ENCODE measurements at regions not wholly inside any gene's neighbourhood (a gene's known extent, or its start where the extent isn't known, plus 50 kb on each side); places are given as distances from the start of the nearest gene placed in this dataset.

- Mint-ChIP-seq H3K36me3 (ENCODE audit: unreplicated experiment) (no peaks in the 10 kb centered on the region), H3K9me3 (ENCODE audit: unreplicated experiment) (no peaks in the 10 kb centered on the region), H3K27ac (ENCODE audit: unreplicated experiment) (no peak overlapping the region), H3K4me3 (ENCODE audit: unreplicated experiment) (no peak overlapping the region), H3K27me3 (ENCODE audit: unreplicated experiment) (peaks cover 12% of the 10 kb centered on the region), H3K4me1 (ENCODE audit: unreplicated experiment) (no peaks in the 10 kb centered on the region)
- TF ChIP-seq CTCF (IDR thresholded peaks at IDR 0.05) = no peak
- no peak for DNase-seq (ENCODE audit: extremely low spot score, unreplicated experiment)
Observed at GRCh38 chr21:15506086-15506485, 223.7 kb upstream of the USP25 start.

- Mint-ChIP-seq H3K27ac (ENCODE audit: unreplicated experiment) (no peak overlapping the region), H3K9me3 (ENCODE audit: unreplicated experiment) (no peaks in the 10 kb centered on the region), H3K36me3 (ENCODE audit: unreplicated experiment) (no peaks in the 10 kb centered on the region), H3K4me1 (ENCODE audit: unreplicated experiment) (no peaks in the 10 kb centered on the region), H3K4me3 (ENCODE audit: unreplicated experiment) (no peak overlapping the region), H3K27me3 (ENCODE audit: unreplicated experiment) (peaks cover 2% of the 10 kb centered on the region)
- TF ChIP-seq CTCF (IDR thresholded peaks at IDR 0.05) = no peak
- no peak for DNase-seq (ENCODE audit: extremely low spot score, unreplicated experiment)
Observed at GRCh38 chr21:15508554-15508953, 221.2 kb upstream of the USP25 start.

GRCh38 chr21:15514073-15514946, 215.5 kb upstream of the USP25 start:
- no peak for TF ChIP-seq CTCF (IDR thresholded peaks at IDR 0.05)
- no peak for DNase-seq (ENCODE audit: extremely low spot score, unreplicated experiment)
- H3K27me3 Mint-ChIP-seq (ENCODE audit: unreplicated experiment) = peaks cover 3% of the 10 kb centered on the region
- no peaks in the 10 kb centered on the region for H3K36me3 Mint-ChIP-seq (ENCODE audit: unreplicated experiment)
- H3K27ac Mint-ChIP-seq (ENCODE audit: unreplicated experiment) = no peak overlapping the region
- no peak overlapping the region for H3K4me3 Mint-ChIP-seq (ENCODE audit: unreplicated experiment)
- H3K4me1 Mint-ChIP-seq (ENCODE audit: unreplicated experiment) = no peaks in the 10 kb centered on the region
- no peaks in the 10 kb centered on the region for H3K9me3 Mint-ChIP-seq (ENCODE audit: unreplicated experiment)

- Mint-ChIP-seq H3K4me3 (ENCODE audit: unreplicated experiment) (no peak overlapping the region), H3K27me3 (ENCODE audit: unreplicated experiment) (peaks cover 3% of the 10 kb centered on the region), H3K4me1 (ENCODE audit: unreplicated experiment) (no peaks in the 10 kb centered on the region), H3K36me3 (ENCODE audit: unreplicated experiment) (no peaks in the 10 kb centered on the region), H3K9me3 (ENCODE audit: unreplicated experiment) (no peaks in the 10 kb centered on the region), H3K27ac (ENCODE audit: unreplicated experiment) (no peak overlapping the region)
- no peak for DNase-seq (ENCODE audit: extremely low spot score, unreplicated experiment)
- no peak for TF ChIP-seq CTCF (IDR thresholded peaks at IDR 0.05)
Observed at GRCh38 chr21:15515908-15516307, 213.9 kb upstream of the USP25 start.

GRCh38 chr21:15517394-15517793, 212.4 kb upstream of the USP25 start:
- no peak for DNase-seq (ENCODE audit: extremely low spot score, unreplicated experiment)
- TF ChIP-seq CTCF (IDR thresholded peaks at IDR 0.05) = no peak
- Mint-ChIP-seq H3K27ac (ENCODE audit: unreplicated experiment) (no peak overlapping the region), H3K4me3 (ENCODE audit: unreplicated experiment) (no peak overlapping the region), H3K9me3 (ENCODE audit: unreplicated experiment) (no peaks in the 10 kb centered on the region), H3K36me3 (ENCODE audit: unreplicated experiment) (no peaks in the 10 kb centered on the region), H3K27me3 (ENCODE audit: unreplicated experiment) (peaks cover 3% of the 10 kb centered on the region), H3K4me1 (ENCODE audit: unreplicated experiment) (no peaks in the 10 kb centered on the region)
